Activated CD4-positive, alpha-beta T cell treated with anti-CD3 and anti-CD28 coated beads, Interleukin-2, amount 10 ng/mL, durations not matched to agents 7 days and 5 days (primary cell): ENCODE measurements at regions not wholly inside any gene's neighbourhood (a gene's known extent, or its start where the extent isn't known, plus 50 kb on each side); places are given as distances from the start of the nearest gene placed in this dataset.

Experiments used
- CTCF ChIA-PET: fragments of 350-600 bp; sonication (Branson Sonifier 250); formaldehyde crosslinking; loops from one replicate; lab custom pipeline; 2021; ENCODE audit warnings: antibody characterized with exemption; lab: Charles Lee
- POLR2A ChIA-PET: fragments of 350-600 bp; sonication (Branson Sonifier 250); formaldehyde crosslinking; loops from one replicate; lab custom pipeline; 2021; ENCODE audit warnings: antibody characterized with exemption; lab: Charles Lee
- DNase-seq: peaks from one replicate; pipeline ENCODE4 v3.0.0-alpha.2; 2020
- H3K27ac Mint-ChIP-seq: one replicate; pipeline ENCODE4 v1.8.0; 2021; ENCODE audit warnings: mild to moderate bottlenecking, moderate library complexity, mixed read lengths
- H3K27me3 Mint-ChIP-seq: one replicate; pipeline ENCODE4 v1.8.0; 2021; ENCODE audit warnings: mixed read lengths
- H3K36me3 Mint-ChIP-seq: one replicate; pipeline ENCODE4 v1.8.0; 2021; ENCODE audit warnings: low read depth, mixed read lengths
- H3K4me1 Mint-ChIP-seq: one replicate; pipeline ENCODE4 v1.8.0; 2021; ENCODE audit warnings: mixed read lengths
- H3K4me3 Mint-ChIP-seq: one replicate; pipeline ENCODE4 v1.8.0; 2021; ENCODE audit warnings: mild to moderate bottlenecking, moderate library complexity, mixed read lengths
- H3K9me3 Mint-ChIP-seq: one replicate; pipeline ENCODE4 v1.8.0; 2021; ENCODE audit warnings: mixed read lengths

GRCh38 chr17:77438241-77439188 lies 297.7 kb downstream of the SEC14L1 start:
- peak overlapping the region; percentile 58 for H3K4me3 Mint-ChIP-seq
- POLR2A ChIA-PET = no interaction called here

GRCh38 chr17:77439189-77440018 lies 298.6 kb downstream of the SEC14L1 start:
- POLR2A ChIA-PET = no interaction called here
- H3K4me3 Mint-ChIP-seq = peak overlapping the region; percentile 65
- H3K27me3 Mint-ChIP-seq = no peaks in the 10 kb centered on the region
- peak overlapping the region; percentile 97 for H3K27ac Mint-ChIP-seq
- no peak for DNase-seq
- H3K36me3 Mint-ChIP-seq = peaks cover 57% of the 10 kb centered on the region
- H3K9me3 Mint-ChIP-seq = no peaks in the 10 kb centered on the region
- peaks cover 98% of the 10 kb centered on the region for H3K4me1 Mint-ChIP-seq
- CTCF ChIA-PET = interaction anchor here (0.9 to 4.3 kb wide), 5 partner anchors 10 to 56 kb away, joined by 3 to 34 read pairs (median 4); no protein-coding TSS in a partner anchor

More at GRCh38 chr17:77438241-77439188, 297.7 kb downstream of the SEC14L1 start:
- CTCF ChIA-PET = interaction anchor here (0.9 to 4.3 kb wide), 6 partner anchors 9 to 107 kb away, joined by 3 to 34 read pairs (median 4); no protein-coding TSS in a partner anchor
- Mint-ChIP-seq H3K36me3 (peaks cover 58% of the 10 kb centered on the region), H3K4me1 (peaks cover 97% of the 10 kb centered on the region), H3K27ac (peak overlapping the region; percentile 97), H3K9me3 (no peaks in the 10 kb centered on the region), H3K27me3 (no peaks in the 10 kb centered on the region)
- no peak for DNase-seq

GRCh38 chr17:77440560-77440981 lies 299.8 kb downstream of the SEC14L1 start:
- Mint-ChIP-seq H3K9me3 (no peaks in the 10 kb centered on the region), H3K36me3 (peaks cover 46% of the 10 kb centered on the region), H3K27ac (peak overlapping the region; percentile 97), H3K4me1 (peaks cover 98% of the 10 kb centered on the region), H3K4me3 (peak overlapping the region; percentile 65), H3K27me3 (no peaks in the 10 kb centered on the region)
- ChIA-PET CTCF (interaction anchor here (0.9 to 4.3 kb wide), 12 partner anchors 8 to 109 kb away, joined by 3 to 34 read pairs (median 4); no protein-coding TSS in a partner anchor), POLR2A (interaction anchor here (0.8 to 1.4 kb wide), 4 partner anchors 14 to 32 kb away, joined by 3 to 11 read pairs (median 4); no protein-coding TSS in a partner anchor)
- DNase-seq = peak; percentile 60

GRCh38 chr17:77441130-77441920 lies 300.6 kb downstream of the SEC14L1 start:
- Mint-ChIP-seq H3K4me1 (peaks cover 98% of the 10 kb centered on the region), H3K27ac (peak overlapping the region; percentile 97), H3K4me3 (peak overlapping the region; percentile 65), H3K27me3 (no peaks in the 10 kb centered on the region), H3K9me3 (no peaks in the 10 kb centered on the region), H3K36me3 (peaks cover 42% of the 10 kb centered on the region)
- CTCF ChIA-PET = interaction anchor here (0.6 to 4.3 kb wide), 15 partner anchors 9 to 110 kb away, joined by 3 to 34 read pairs (median 3); no protein-coding TSS in a partner anchor
- peak; percentile 84 for DNase-seq
- POLR2A ChIA-PET = interaction anchor here (0.7 to 1.4 kb wide), 6 partner anchors 11 to 42 kb away, joined by 3 to 11 read pairs (median 4); no protein-coding TSS in a partner anchor

- H3K36me3 Mint-ChIP-seq = peaks cover 44% of the 10 kb centered on the region
- H3K4me3 Mint-ChIP-seq = peak overlapping the region; percentile 65
- H3K4me1 Mint-ChIP-seq = peaks cover 98% of the 10 kb centered on the region
- no peaks in the 10 kb centered on the region for H3K27me3 Mint-ChIP-seq
- ChIA-PET POLR2A (interaction anchor here (0.9 to 1.4 kb wide), 4 partner anchors 12 to 42 kb away, joined by 3 to 11 read pairs (median 4); no protein-coding TSS in a partner anchor), CTCF (interaction anchor here (0.7 to 4.3 kb wide), 8 partner anchors 9 to 53 kb away, joined by 3 to 34 read pairs (median 4); no protein-coding TSS in a partner anchor)
- DNase-seq = no peak
- H3K9me3 Mint-ChIP-seq = no peaks in the 10 kb centered on the region
- peak overlapping the region; percentile 97 for H3K27ac Mint-ChIP-seq
These were observed 301.2 kb downstream of the SEC14L1 start for GRCh38 chr17:77441940-77442339.

- Mint-ChIP-seq H3K4me3 (peak overlapping the region; percentile 83), H3K27ac (peak overlapping the region; percentile 97), H3K27me3 (no peaks in the 10 kb centered on the region), H3K36me3 (peaks cover 52% of the 10 kb centered on the region), H3K9me3 (no peaks in the 10 kb centered on the region), H3K4me1 (peaks cover 97% of the 10 kb centered on the region)
- CTCF ChIA-PET = interaction anchor here (0.6 to 3.4 kb wide), 7 partner anchors 9 to 700 kb away, joined by 3 to 25 read pairs (median 3); no protein-coding TSS in a partner anchor
- DNase-seq = no peak
- POLR2A ChIA-PET = no interaction called here
These were observed 302.4 kb downstream of the SEC14L1 start for GRCh38 chr17:77442976-77443747.

- Mint-ChIP-seq H3K36me3 (peaks cover 49% of the 10 kb centered on the region), H3K4me1 (peaks cover 95% of the 10 kb centered on the region), H3K9me3 (no peaks in the 10 kb centered on the region), H3K27me3 (no peaks in the 10 kb centered on the region), H3K4me3 (peak overlapping the region; percentile 83), H3K27ac (peak overlapping the region; percentile 97)
- CTCF ChIA-PET = interaction anchor here (0.6 to 3.4 kb wide), 8 partner anchors 8 to 112 kb away, joined by 3 to 25 read pairs (median 4); no protein-coding TSS in a partner anchor
- POLR2A ChIA-PET = no interaction called here
- DNase-seq = no peak
These were observed 303.0 kb downstream of the SEC14L1 start for GRCh38 chr17:77443748-77444260.

- H3K27ac Mint-ChIP-seq = peak overlapping the region; percentile 97
- ChIA-PET CTCF (interaction anchor here (0.6 to 3.4 kb wide), 10 partner anchors 8 to 603 kb away, joined by 3 to 25 read pairs (median 3); no protein-coding TSS in a partner anchor), POLR2A (no interaction called here)
- no peaks in the 10 kb centered on the region for H3K27me3 Mint-ChIP-seq
- H3K9me3 Mint-ChIP-seq = no peaks in the 10 kb centered on the region
- no peak for DNase-seq
- H3K4me3 Mint-ChIP-seq = peak overlapping the region; percentile 83
- H3K36me3 Mint-ChIP-seq = peaks cover 50% of the 10 kb centered on the region
- H3K4me1 Mint-ChIP-seq = peaks cover 95% of the 10 kb centered on the region
These were observed 303.8 kb downstream of the SEC14L1 start for GRCh38 chr17:77444628-77444983.

GRCh38 chr17:77444984-77445759 lies 304.4 kb downstream of the SEC14L1 start:
- Mint-ChIP-seq H3K36me3 (peaks cover 52% of the 10 kb centered on the region), H3K27ac (peak overlapping the region; percentile 97)

More at GRCh38 chr17:77444984-77445759, 304.4 kb downstream of the SEC14L1 start:
- Mint-ChIP-seq H3K4me1 (peaks cover 97% of the 10 kb centered on the region), H3K4me3 (peak overlapping the region; percentile 83), H3K9me3 (no peaks in the 10 kb centered on the region), H3K27me3 (no peaks in the 10 kb centered on the region)
- DNase-seq = peak; percentile 92
- ChIA-PET CTCF (interaction anchor here (0.6 to 3.4 kb wide), 12 partner anchors 9 to 603 kb away, joined by 3 to 25 read pairs (median 3); no protein-coding TSS in a partner anchor), POLR2A (interaction anchor here (0.5 kb wide), 1 partner anchor 219 kb away, joined by 3 read pairs; no protein-coding TSS in a partner anchor)
